Breast epithelium (tissue), 4 donors: ENCODE measurements at regions not wholly inside any gene's neighbourhood (a gene's known extent, or its start where the extent isn't known, plus 50 kb on each side); places are given as distances from the start of the nearest gene placed in this dataset.
A peak's percentile ranks its signal among the peaks of the same experiment; 100 is the strongest.

Experiments
- DNase-seq, 2 donors: peaks; one replicate each; pipeline ENCODE4 v3.0.0-alpha.2; 2019; ENCODE audit warnings: low spot score in 2 of 2
- H3K27ac ChIP-seq, 2 donors: fragments of 200-600 bp; sonication (generic) in 1 of 2; one replicate each; pipeline ENCODE4 v1.5.1; 2016 to 2019; ENCODE audit warnings: mild to moderate bottlenecking in 1 of 2
- H3K27me3 ChIP-seq, 2 donors: fragments of 200-600 bp; sonication (generic) in 1 of 2; one replicate each; pipeline versions ENCODE4 v1.5.1 to v1.6.0; 2017 to 2019; ENCODE audit warnings: control low read depth in 1 of 2, mild to moderate bottlenecking in 1 of 2
- H3K36me3 ChIP-seq: fragments of 200-600 bp; one replicate; pipeline ENCODE4 v1.5.1; 2019
- H3K4me1 ChIP-seq, 2 donors: fragments of 200-600 bp; sonication (generic); one replicate each; pipeline ENCODE4 v1.5.1; 2016 to 2019; ENCODE audit warnings: control low read depth in 1 of 2
- H3K4me3 ChIP-seq, 3 donors: fragments of 200-600 bp; sonication (generic); 1 replicate in 2 of 3; 2 replicates in 1 of 3; pipeline ENCODE4 v1.5.1; 2016 to 2019; ENCODE audit warnings: mild to moderate bottlenecking in 3 of 3, moderate library complexity in 2 of 3
- H3K9me3 ChIP-seq, 2 donors: fragments of 200-600 bp; sonication (generic) in 1 of 2; one replicate each; pipeline ENCODE4 v1.5.1; 2016 to 2019; ENCODE audit warnings: control low read depth in 1 of 2
- CTCF ChIP-seq, 3 donors: fragments of 450-650 bp; IDR thresholded peaks; one replicate each; pipeline ENCODE4 v1.5.1; 2016 to 2017; ENCODE audit warnings: antibody characterized with exemption in 3 of 3, mild to moderate bottlenecking in 3 of 3, moderate library complexity in 3 of 3
- POLR2A ChIP-seq: fragments of 450-650 bp; IDR thresholded peaks from one replicate; pipeline ENCODE4 v1.6.1; 2016; ENCODE audit warnings: antibody characterized with exemption, mild to moderate bottlenecking, moderate library complexity
- POLR2AphosphoS5 ChIP-seq, 3 donors: sonication (generic); formaldehyde crosslinking; IDR thresholded peaks; one replicate each; pipeline ENCODE4 v1.6.1; 2017; ENCODE audit warnings: antibody characterized with exemption in 3 of 3
- intact Hi-C: fragments of 100-400 bp; cut with DNase I; formaldehyde crosslinking; loops from one replicate; pipeline ENCODE4 v1.15.1; 2023; ENCODE audit warnings: low total_unique reads

GRCh38 chr17:43326490-43327275, 72.1 kb upstream of the ARL4D start:
- intact Hi-C loops, result no loop called here
- no peak for DNase-seq
- H3K27ac ChIP-seq, result no peak overlapping the region
- no peaks in the 10 kb centered on the region for H3K36me3 ChIP-seq
- no peak for TF ChIP-seq POLR2A
- TF ChIP-seq POLR2AphosphoS5 (IDR thresholded peaks at IDR 0.05), result no peak
- no peak overlapping the region for H3K4me3 ChIP-seq
- no peaks in the 10 kb centered on the region for H3K9me3 ChIP-seq
- H3K4me1 ChIP-seq, result no peaks in the 10 kb centered on the region
- H3K27me3 ChIP-seq, result no peaks in the 10 kb centered on the region

GRCh38 chr17:43324205-43324893, 74.4 kb upstream of the ARL4D start:
- no peaks in the 10 kb centered on the region for H3K4me1 ChIP-seq
- peaks cover 4 to 5% of the 10 kb centered on the region in 2 donors for H3K9me3 ChIP-seq
- no peaks in the 10 kb centered on the region for H3K27me3 ChIP-seq
- H3K27ac ChIP-seq, result no peak overlapping the region
- no peaks in the 10 kb centered on the region for H3K36me3 ChIP-seq
- TF ChIP-seq POLR2A (no peak), CTCF (IDR thresholded peaks at IDR 0.05) (peak in 1 of 3 donors; percentile 21), POLR2AphosphoS5 (IDR thresholded peaks at IDR 0.05) (no peak)
- DNase-seq, result no peak
- H3K4me3 ChIP-seq, result no peak overlapping the region
- intact Hi-C loops, result no loop called here

- Histone ChIP-seq H3K4me3 (no peak overlapping the region), H3K9me3 (peaks cover 6% of the 10 kb centered on the region in 2 donors), H3K36me3 (no peaks in the 10 kb centered on the region), H3K4me1 (no peaks in the 10 kb centered on the region), H3K27ac (no peak overlapping the region), H3K27me3 (no peaks in the 10 kb centered on the region)
- DNase-seq, result no peak
- intact Hi-C loops, result no loop called here
- TF ChIP-seq CTCF (IDR thresholded peaks at IDR 0.05) (no peak), POLR2AphosphoS5 (IDR thresholded peaks at IDR 0.05) (no peak), POLR2A (no peak)
Observed at GRCh38 chr17:43319293-43320124, 79.3 kb upstream of the ARL4D start.

GRCh38 chr17:43316522-43317142, 82.2 kb upstream of the ARL4D start:
- TF ChIP-seq POLR2A (no peak), POLR2AphosphoS5 (IDR thresholded peaks at IDR 0.05) (no peak), CTCF (IDR thresholded peaks at IDR 0.05) (no peak)
- intact Hi-C loops, result no loop called here
- Histone ChIP-seq H3K4me3 (no peak overlapping the region), H3K4me1 (no peaks in the 10 kb centered on the region), H3K9me3 (peaks cover 6% of the 10 kb centered on the region in 2 donors), H3K27me3 (no peaks in the 10 kb centered on the region), H3K27ac (no peak overlapping the region), H3K36me3 (no peaks in the 10 kb centered on the region)
- no peak for DNase-seq

- intact Hi-C loops, result no loop called here
- H3K27me3 ChIP-seq, result no peaks in the 10 kb centered on the region
- H3K4me1 ChIP-seq, result no peaks in the 10 kb centered on the region
- H3K4me3 ChIP-seq, result no peak overlapping the region
- TF ChIP-seq POLR2A (no peak), CTCF (IDR thresholded peaks at IDR 0.05) (no peak), POLR2AphosphoS5 (IDR thresholded peaks at IDR 0.05) (no peak)
- no peaks in the 10 kb centered on the region for H3K36me3 ChIP-seq
- no peak for DNase-seq
- H3K27ac ChIP-seq, result no peak overlapping the region
- H3K9me3 ChIP-seq, result peaks cover 6% of the 10 kb centered on the region in 2 donors
Observed at GRCh38 chr17:43315858-43316521, 82.2 kb upstream of the RNU2-1 start.
